Keratinocyte (primary cell): ENCODE measurements at regions not wholly inside any gene's neighbourhood (a gene's known extent, or its start where the extent isn't known, plus 50 kb on each side); places are given as distances from the start of the nearest gene placed in this dataset.
"Not testable (repeated sequence)": the region's sequence is repeated elsewhere in the genome, so short reads cannot be mapped to it uniquely, and the experiment has no call there.

ENCODE experiments used
- DNase-seq: peaks from one replicate; pipeline ENCODE4 v3.0.0-alpha.2; 2011; ENCODE audit warnings: low read depth, missing footprints, low spot score
- FAIRE-seq: peaks from 2 replicates; lab custom pipeline; 2011; peaks lifted over from hg19 to GRCh38; lab: Jason Lieb, UNC
- H2AFZ ChIP-seq: 2 replicates; pipeline ENCODE4 v1.6.0; 2012; ENCODE audit warnings: low read length, control low read depth, inconsistent platforms; ENCODE audit not compliant: control insufficient read depth
- H3K27ac ChIP-seq: 2 replicates; pipeline ENCODE4 v1.5.1; 2011; ENCODE audit warnings: low read length; ENCODE audit not compliant: control insufficient read depth, insufficient read depth
- H3K27me3 ChIP-seq: 3 replicates; pipeline ENCODE4 v1.6.0; 2011; ENCODE audit warnings: low read length; ENCODE audit not compliant: control insufficient read depth, insufficient read depth; ENCODE audit errors: extremely low read depth
- H3K36me3 ChIP-seq, 2 experiments: 2 replicates in 1 of 2; 3 replicates in 1 of 2; pipeline ENCODE4 v1.5.1; 2011; ENCODE audit warnings: low read length in 2 of 2, mild to moderate bottlenecking in 1 of 2; ENCODE audit not compliant: control insufficient read depth in 2 of 2, insufficient read depth in 2 of 2; ENCODE audit errors: extremely low read depth in 1 of 2
- H3K4me1 ChIP-seq: 3 replicates; pipeline ENCODE4 v1.5.1; 2011; ENCODE audit warnings: low read length; ENCODE audit not compliant: control insufficient read depth, insufficient read depth; ENCODE audit errors: extremely low read depth
- H3K4me2 ChIP-seq: 3 replicates; pipeline ENCODE4 v1.6.0; 2011; ENCODE audit warnings: low read depth, low read length; ENCODE audit not compliant: control insufficient read depth, insufficient read depth; ENCODE audit errors: extremely low read depth
- H3K4me3 ChIP-seq, 3 experiments: fragments of 200-600 bp in 1 of 3; sonication (generic) in 1 of 3; 2 replicates in 2 of 3; 3 replicates in 1 of 3; pipeline ENCODE4 v1.5.1; 2011 to 2016; ENCODE audit warnings: low read length in 3 of 3, mild to moderate bottlenecking in 3 of 3, control low read depth in 2 of 3, inconsistent platforms in 1 of 3, low read depth in 1 of 3, mixed read lengths in 1 of 3, mixed run types in 1 of 3, moderate library complexity in 1 of 3; ENCODE audit not compliant: control insufficient read depth in 2 of 3, insufficient read depth in 2 of 3; ENCODE audit errors: extremely low read depth in 1 of 3
- H3K79me2 ChIP-seq: 2 replicates; pipeline ENCODE4 v1.6.0; 2012; ENCODE audit warnings: low read length; ENCODE audit not compliant: control insufficient read depth, insufficient read depth
- H3K9ac ChIP-seq: 3 replicates; pipeline ENCODE4 v1.6.0; 2011; ENCODE audit warnings: low read length; ENCODE audit not compliant: control insufficient read depth, insufficient read depth; ENCODE audit errors: extremely low read depth
- H3K9me1 ChIP-seq: 3 replicates; pipeline ENCODE4 v1.6.0; 2011; ENCODE audit warnings: low read length; ENCODE audit not compliant: control insufficient read depth, insufficient read depth; ENCODE audit errors: extremely low read depth
- H3K9me3 ChIP-seq: 2 replicates; pipeline ENCODE4 v1.5.1; 2012; ENCODE audit warnings: low read depth, low read length; ENCODE audit not compliant: control insufficient read depth
- H4K20me1 ChIP-seq: 3 replicates; pipeline ENCODE4 v1.6.0; 2011; ENCODE audit warnings: low read length; ENCODE audit not compliant: control insufficient read depth, insufficient read depth; ENCODE audit errors: extremely low read depth
- CTCF ChIP-seq, 3 experiments: IDR thresholded peaks in 1 of 3; conservative IDR thresholded peaks in 1 of 3; optimal IDR thresholded peaks in 1 of 3; 2 replicates in 2 of 3; 3 replicates in 1 of 3; pipeline versions ENCODE3 to v1.5.1; 2011; ENCODE audit warnings: low read length in 3 of 3, mild to moderate bottlenecking in 3 of 3, moderate library complexity in 2 of 3, control low read depth in 1 of 3, inconsistent platforms in 1 of 3; ENCODE audit not compliant: insufficient read depth in 2 of 3; ENCODE audit errors: extremely low read depth in 1 of 3
- EZH2 ChIP-seq: IDR thresholded peaks from one replicate; pipeline ENCODE4 v1.6.1; 2012; ENCODE audit warnings: inconsistent platforms, mild to moderate bottlenecking, low read length, moderate library complexity
- dilution Hi-C: fragments of 300-500 bp; cut with MboI; formaldehyde crosslinking; loops from one replicate; pipeline ENCODE4 v1.7.0; 2020; ENCODE audit warnings: low sequenced_read_pairs; ENCODE audit not compliant: extremely low pct_ligation_motif_present

GRCh38 chr18:35842536-35842935 lies 129.9 kb upstream of the RMP24 start:
- no peak overlapping the region for H3K4me3 ChIP-seq
- dilution Hi-C loops: no loop called here
- H3K36me3 ChIP-seq: no peaks in the 10 kb centered on the region
- FAIRE-seq: no peak
- no peaks in the 10 kb centered on the region for H3K4me1 ChIP-seq
- no peaks in the 10 kb centered on the region for H4K20me1 ChIP-seq
- DNase-seq: no peak
- TF ChIP-seq EZH2: no peak
- TF ChIP-seq CTCF (optimal IDR thresholded peaks at IDR 0.05 in 1 of 3, IDR thresholded peaks at IDR 0.05 in 1 of 3, conservative IDR thresholded peaks at IDR 0.05 in 1 of 3; ENCODE audit: extremely low read depth in 1 of 3, insufficient read depth in 2 of 3, low read length in 3 of 3): no peak
- no peaks in the 10 kb centered on the region for H3K27me3 ChIP-seq
- H3K79me2 ChIP-seq: no peaks in the 10 kb centered on the region
- peaks cover 3% of the 10 kb centered on the region for H3K9me3 ChIP-seq
- H3K9ac ChIP-seq: no peak overlapping the region
- no peak overlapping the region for H3K27ac ChIP-seq
- H2AFZ ChIP-seq: no peak overlapping the region
- H3K9me1 ChIP-seq: no peaks in the 10 kb centered on the region
- no peak overlapping the region for H3K4me2 ChIP-seq

- H3K9ac ChIP-seq, H3K27me3 ChIP-seq, H3K4me3 ChIP-seq, H3K9me3 ChIP-seq, DNase-seq, H3K79me2 ChIP-seq, H3K4me1 ChIP-seq, H3K27ac ChIP-seq, H4K20me1 ChIP-seq, dilution Hi-C loops, FAIRE-seq, H3K4me2 ChIP-seq, H3K9me1 ChIP-seq, H2AFZ ChIP-seq, H3K36me3 ChIP-seq: not testable (repeated sequence)
Observed at GRCh38 chr18:35848321-35848720, 124.2 kb upstream of the RMP24 start.

GRCh38 chr18:35849241-35849640 lies 123.2 kb upstream of the RMP24 start:
- H2AFZ ChIP-seq, H3K4me2 ChIP-seq, H3K9me1 ChIP-seq, H3K36me3 ChIP-seq, H3K27ac ChIP-seq, H3K4me3 ChIP-seq, dilution Hi-C loops, H3K9ac ChIP-seq, FAIRE-seq, H3K9me3 ChIP-seq, H3K79me2 ChIP-seq, H4K20me1 ChIP-seq, H3K27me3 ChIP-seq, H3K4me1 ChIP-seq, DNase-seq: not testable (repeated sequence)
